ENCODE measurements at regions not wholly inside any gene's neighbourhood (a gene's known extent, or its start where the extent isn't known, plus 50 kb on each side); places are given as distances from the start of the nearest gene placed in this dataset.

GRCh38 chr2:48108455-48108854 lies 202.2 kb upstream of the FBXO11 start:
- no peak for DNase-seq

DNA sequence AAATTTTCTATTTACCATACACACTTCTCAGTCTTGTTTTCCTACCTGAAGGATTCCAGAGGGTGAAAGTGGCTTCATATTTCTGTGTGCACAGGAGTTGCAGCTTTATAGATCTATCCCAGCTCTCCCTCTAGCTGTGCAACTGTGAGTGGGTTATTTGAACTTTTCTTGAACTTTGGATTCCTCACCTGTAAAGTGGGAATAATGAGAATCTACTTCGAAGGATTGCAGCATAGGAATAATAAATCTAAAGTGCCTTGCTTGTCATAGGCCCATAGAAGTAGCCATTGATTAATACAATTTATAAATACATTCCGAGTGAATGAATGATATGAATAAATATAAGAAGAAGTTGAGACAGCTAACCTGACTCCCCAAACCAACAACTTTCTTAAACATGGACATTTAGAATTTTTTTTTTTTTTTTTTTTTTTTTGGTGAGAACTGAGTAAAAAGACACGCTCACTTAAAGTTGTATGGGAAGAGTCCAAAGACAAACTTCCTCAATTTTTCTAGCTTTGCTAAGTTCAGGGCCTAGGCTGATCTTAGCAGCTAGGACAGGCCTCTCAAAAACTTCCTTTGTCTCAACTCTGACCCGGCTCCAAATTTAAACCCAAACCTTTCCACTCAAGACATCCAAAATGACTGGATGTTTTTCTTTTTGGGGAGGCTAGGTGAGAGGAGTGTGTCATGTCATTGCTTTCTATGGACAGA lies 203.3 kb upstream of the FBXO11 start:
- DNase-seq = no peak

- DNase-seq = no peak
Observed at GRCh38 chr2:48110492-48110891, 204.0 kb upstream of the FOXN2 start.

- DNase-seq = no peak
Observed at GRCh38 chr2:48112911-48113680, 201.4 kb upstream of the FOXN2 start.

GRCh38 chr2:48113767-48114166 lies 200.7 kb upstream of the FOXN2 start:
- no peak for DNase-seq

DNA sequence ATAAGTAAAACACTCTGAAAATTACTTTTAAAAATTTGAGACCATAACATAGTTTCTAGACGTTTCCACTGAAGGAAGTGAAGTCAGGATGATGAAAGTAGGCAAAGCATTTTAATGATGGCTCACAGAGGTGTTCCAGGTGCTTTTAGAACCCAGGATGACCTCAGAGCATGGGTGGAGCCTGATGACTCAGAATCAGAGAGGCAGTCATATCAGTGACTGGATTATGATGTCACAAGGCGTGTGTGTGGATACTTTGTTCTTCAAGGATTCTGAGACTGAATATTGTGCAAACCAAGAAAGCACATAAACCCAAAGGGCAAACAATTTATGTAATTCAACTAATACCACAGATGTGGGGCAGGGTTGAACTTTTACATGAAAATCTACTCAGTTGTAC lies 200.2 kb upstream of the FOXN2 start:
- DNase-seq = peak; percentile 33 to 78

- no peak for DNase-seq
Observed at GRCh38 chr2:48116497-48116896, 198.0 kb upstream of the FOXN2 start.

DNA sequence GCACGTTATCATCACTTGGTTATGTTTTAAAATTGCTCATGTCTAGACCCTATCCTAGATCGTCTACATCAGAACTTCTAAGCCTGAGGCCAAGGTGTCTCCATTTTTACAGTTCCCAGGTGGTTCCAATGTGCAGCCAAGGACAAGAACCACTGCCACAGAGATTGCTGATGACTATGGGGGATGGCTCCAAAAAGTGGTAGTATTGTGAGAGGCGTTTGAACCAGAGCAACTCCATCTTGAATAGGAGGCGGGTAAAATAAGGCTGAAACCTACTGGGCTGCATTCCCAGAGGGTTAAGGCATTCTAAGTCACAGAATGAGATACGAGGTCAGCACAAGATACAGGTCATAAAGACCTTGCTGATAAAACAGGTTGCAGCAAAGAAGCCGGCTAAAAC lies 195.6 kb upstream of the FOXN2 start:
- DNase-seq = no peak

DNA sequence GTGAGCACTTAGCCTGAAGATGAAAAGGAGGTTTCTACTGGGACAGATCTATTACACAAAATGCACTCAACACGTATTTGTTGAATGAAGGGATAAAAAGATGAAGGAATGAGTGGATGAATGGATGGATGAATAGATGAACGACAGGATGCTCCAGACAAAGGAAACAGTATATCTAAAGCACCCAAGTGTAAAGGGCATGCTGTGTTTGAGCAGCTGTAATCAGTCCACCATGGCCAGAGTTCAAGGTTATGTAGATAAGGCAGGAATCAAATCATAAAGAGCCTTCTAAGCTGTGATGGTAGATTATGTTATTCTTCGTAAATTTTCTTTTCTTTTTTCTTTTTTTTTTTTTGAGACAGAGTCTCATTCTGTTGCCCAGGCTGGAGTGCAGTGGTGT lies 194.4 kb upstream of the FOXN2 start:
- DNase-seq = no peak

- DNase-seq = no peak
Observed at GRCh38 chr2:48120759-48121242, 193.7 kb upstream of the FOXN2 start.

GRCh38 chr2:48122166-48122565 lies 192.3 kb upstream of the FOXN2 start:
- no peak for DNase-seq

- DNase-seq = no peak
Observed at GRCh38 chr2:48124592-48124991, 189.9 kb upstream of the FOXN2 start.

DNA sequence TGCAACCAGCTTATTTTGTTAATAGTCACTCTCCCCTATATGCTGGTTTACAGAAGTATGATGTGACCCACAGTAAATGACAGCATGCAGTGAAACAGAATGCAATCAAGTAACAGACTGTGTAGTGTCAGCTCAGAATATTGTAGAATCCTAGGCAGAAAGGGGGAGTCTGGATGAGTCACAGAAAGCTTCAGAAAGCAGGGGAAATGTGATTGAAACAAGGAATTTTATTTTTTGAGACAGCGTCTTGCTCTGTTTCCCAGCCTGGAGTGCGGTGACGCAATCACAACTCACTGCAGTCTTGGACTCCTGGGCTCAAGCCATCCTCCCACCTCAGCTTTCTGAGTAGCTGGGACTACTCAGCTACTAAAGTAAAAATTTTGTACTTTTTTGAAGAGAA lies 188.3 kb upstream of the FOXN2 start:
- DNase-seq = no peak

- no peak for DNase-seq
Observed at GRCh38 chr2:48127612-48128191, 186.8 kb upstream of the FOXN2 start.

DNA sequence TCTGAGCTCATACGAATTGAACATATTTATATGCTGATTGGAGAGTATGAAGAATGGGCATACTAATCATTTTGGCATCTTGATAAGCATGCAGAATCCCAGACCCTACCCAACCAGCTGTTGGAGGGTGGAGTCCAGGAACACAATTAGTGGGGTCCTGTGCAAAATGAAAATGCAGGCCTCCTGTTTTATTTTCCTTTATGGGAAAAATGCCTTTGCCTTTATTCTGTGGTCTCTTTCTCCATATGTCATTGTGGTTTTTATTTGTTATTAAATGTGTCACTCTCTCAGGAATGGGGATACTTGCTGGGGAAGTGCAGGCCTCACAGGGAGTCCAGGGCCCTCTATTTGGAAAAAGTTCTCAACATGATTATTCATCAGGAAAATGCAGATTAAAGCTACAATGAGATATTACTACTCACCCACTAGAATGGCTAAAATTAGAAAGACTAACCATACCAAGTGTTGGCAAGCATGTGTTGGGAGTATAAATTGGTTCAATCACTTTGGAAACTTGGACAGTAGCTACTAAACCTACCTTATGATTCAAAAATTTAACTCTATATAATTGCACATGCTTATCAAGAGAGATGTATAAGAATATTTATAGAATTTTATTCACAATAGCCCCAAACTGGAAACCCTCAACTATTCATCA lies 185.1 kb upstream of the FOXN2 start:
- no peak for DNase-seq

- no peak for DNase-seq
Observed at GRCh38 chr2:48131539-48132270, 182.8 kb upstream of the FOXN2 start.

DNA sequence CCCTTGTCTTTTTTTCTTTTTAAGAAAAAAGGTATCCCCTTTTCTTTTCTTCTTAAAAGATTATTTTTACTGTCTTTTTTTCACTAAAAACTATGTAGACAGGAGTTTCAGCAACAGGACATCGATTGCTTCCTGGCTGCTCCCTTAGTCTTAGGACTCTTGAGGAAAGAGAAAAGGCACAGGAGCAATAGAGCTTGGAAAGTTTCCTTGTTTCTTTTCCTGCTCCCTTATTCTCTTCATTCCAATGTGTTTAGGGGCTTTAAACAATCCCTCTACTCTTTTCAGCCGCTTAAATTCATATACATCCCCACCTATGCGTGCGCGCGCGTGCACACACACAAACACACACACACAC lies 182.2 kb upstream of the FOXN2 start:
- no peak for DNase-seq

DNA sequence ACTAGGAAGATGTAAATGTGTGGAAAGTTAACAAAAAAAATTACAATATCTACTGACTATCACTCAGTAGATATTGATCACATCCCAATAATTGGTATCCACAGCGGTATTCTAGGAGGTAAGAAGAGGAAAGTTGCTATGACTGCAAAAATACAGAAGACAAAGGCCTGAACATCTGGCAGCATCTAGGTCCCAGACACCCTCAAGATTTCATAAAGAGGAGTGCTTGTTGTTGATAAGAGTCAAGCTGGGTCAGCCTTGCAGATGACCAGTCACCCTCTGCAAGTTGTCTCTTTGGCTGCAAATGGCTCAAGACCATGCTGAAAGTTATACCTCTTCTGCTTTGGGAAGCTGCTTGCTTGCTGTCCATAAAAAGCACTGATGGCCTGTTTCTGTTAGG lies 179.8 kb upstream of the FOXN2 start:
- no peak for DNase-seq

- no peak for DNase-seq
Observed at GRCh38 chr2:48135797-48136196, 178.7 kb upstream of the FOXN2 start.

GRCh38 chr2:48137829-48138228 lies 176.7 kb upstream of the FOXN2 start:
- DNase-seq = no peak

DNA sequence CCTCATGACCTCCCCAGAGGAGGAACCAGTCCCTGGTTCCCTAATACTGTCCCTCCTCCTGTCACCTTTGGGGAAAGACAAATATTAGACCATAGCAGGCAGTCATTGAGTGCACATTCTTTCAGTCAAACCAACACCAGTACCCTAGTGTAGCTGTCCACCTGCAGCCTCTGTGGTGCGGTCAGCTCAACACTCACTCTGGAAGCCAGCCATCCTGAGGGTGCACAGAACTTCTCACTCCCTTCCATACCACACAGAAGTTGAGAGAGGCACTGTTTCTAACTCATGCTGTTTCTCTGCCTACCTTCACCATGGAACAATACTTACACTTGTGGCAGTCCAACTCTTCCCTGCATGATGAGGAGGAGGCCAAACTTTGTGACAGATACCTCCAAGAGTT lies 175.6 kb upstream of the FOXN2 start:
- DNase-seq = no peak

- DNase-seq = no peak
Observed at GRCh38 chr2:48140586-48140985, 173.9 kb upstream of the FOXN2 start.

GRCh38 chr2:48144777-48145176 lies 169.7 kb upstream of the FOXN2 start:
- DNase-seq = no peak
